NCI-H82 treated with DMSO at 0.1 percent for 48 hours (cell line): ENCODE measurements at regions not wholly inside any gene's neighbourhood (a gene's known extent, or its start where the extent isn't known, plus 50 kb on each side); places are given as distances from the start of the nearest gene placed in this dataset.

Experiments
- DNase-seq: peaks from one replicate; lab custom pipeline; 2025; ENCODE audit not compliant: unreplicated experiment; lab: John Stamatoyannopoulos, UW

- no peak for DNase-seq
These were observed 444.9 kb downstream of the DMAC1 start for GRCh38 chr9:7354704-7355103.

GRCh38 chr9:7348692-7349091 is 450.9 kb downstream of the DMAC1 start:
- DNase-seq = no peak

DNA sequence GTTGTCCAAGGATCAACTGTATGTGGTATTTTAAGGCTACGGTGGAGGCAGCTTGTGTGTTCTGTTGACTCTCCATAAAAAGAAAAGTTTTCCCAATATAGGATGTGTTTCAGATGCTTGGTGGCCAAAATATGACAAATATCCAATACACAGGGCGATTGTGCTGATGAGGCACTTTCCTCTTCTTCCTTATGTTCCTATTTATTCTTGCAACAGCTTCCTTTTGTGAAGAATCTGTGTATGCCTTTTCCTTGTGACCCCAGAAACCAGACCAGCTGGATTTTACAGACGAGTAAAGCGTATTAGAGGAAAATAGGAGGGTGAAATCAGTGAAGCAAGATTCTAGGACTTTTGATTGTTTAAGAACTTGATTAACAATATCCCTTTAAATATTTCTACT is 452.0 kb downstream of the DMAC1 start:
- DNase-seq = no peak

DNA sequence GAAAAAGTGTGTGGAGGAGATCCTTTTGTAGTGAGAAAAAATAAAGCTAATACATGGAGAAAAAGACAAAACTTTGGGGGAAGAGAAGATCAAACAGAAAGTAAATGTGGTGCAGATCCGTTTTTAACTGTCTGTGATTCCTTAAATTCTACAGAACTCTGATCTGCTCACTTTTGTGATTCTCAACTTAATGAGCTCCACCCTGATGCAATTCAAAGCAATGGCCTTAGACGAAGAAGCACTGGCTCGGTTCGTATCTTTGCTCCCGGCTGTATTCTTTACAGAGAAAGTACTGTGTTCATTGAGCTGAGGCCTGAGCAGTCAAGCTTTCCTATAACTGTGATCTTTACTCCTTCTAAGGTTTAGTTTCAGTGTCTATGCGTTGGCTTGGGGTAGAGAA is 453.4 kb downstream of the DMAC1 start:
- DNase-seq = no peak

DNA sequence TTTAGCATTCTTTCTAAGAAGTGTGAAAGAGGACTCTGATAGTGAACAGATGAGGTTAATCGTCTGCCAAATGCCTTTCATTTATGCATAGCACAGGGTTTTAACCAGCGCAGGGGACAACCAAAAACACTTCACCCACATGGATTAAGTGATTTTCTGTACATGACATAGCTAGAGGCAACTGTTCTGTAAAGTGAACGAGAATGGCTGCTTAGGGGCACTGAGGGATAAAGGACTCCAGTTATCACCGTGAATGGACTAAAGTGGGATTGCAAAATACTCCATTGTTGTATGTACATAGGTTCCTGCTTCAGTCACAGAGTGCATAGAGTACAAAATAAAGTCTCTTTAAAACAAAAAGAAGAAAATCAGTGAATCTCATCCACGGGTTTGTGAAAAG is 456.8 kb downstream of the DMAC1 start:
- DNase-seq = no peak

DNA sequence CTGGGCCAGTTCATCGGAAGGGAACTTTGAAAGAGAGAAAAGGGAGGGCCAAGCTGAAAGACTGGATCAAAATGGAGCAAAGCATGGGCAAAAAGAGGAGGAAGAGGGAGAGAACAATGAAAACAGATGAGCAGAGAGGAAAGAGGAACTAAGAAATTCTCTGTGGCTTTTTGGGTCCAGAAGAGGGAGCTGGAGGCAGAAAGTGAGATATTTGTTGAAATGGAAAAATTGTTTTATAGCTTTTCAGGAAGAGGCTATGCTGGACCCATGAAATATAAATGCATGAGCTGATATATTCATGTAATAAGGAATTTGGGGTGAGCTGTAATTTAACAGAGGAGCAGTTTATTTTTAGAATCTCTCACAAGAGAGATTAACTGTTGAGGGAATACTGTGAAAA is 457.3 kb downstream of the DMAC1 start:
- no peak for DNase-seq

- no peak for DNase-seq
These were observed 458.0 kb downstream of the DMAC1 start for GRCh38 chr9:7341571-7341970.

DNA sequence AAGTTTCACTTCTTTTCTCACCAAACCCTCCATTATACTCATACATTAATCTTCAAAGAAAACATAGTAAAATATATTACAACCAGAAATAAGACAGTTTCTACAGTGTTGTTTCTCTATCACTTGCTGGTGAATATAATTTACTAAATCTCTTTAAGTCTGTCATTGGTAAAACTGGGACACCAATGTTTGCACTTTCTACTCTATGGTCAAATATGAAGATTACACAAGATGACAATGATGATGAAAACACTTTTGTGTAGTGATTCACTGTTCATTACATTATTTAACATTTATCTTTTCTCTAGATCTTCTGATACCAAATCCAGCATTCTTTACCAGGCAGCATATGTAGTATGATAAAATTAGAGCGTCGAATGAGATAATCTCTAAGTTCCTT is 459.1 kb downstream of the DMAC1 start:
- no peak for DNase-seq

DNA sequence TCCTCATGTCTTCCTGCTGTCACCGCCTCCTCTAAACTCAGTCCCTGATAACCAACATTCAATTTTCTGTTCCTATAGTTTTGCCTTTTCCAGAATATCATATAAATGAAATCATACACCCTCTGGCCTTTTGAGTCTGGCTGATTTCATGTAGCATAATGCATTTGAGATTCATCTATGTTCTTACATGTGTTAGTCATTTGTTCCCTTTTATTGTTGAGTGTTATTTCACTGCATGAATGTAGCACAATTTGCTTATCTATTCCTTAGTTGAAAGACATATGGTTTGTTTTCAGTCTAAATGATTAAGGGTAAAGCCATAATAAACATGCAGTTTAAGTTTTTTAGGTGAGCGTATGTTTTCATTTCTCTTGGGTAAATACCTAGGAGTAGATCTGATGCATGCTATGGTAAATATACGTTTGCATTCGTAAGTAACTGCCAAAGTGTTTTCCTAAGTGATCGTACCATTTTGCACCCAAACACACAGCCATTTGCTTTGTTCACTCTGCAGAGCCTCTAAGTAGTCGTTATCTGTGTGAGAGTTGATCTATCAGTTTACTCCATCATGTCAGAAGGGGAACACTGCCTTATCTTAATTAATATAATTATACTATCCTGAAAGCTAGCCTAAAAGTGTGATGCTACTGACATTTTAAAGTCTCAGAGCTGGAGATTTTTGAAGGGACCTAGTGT is 460.8 kb downstream of the DMAC1 start:
- no peak for DNase-seq

GRCh38 chr9:7336356-7337065 is 463.1 kb downstream of the DMAC1 start:
- no peak for DNase-seq

GRCh38 chr9:7333719-7334118 is 465.9 kb downstream of the DMAC1 start:
- DNase-seq = no peak

- DNase-seq = no peak
These were observed 466.8 kb downstream of the DMAC1 start for GRCh38 chr9:7332780-7333179.

GRCh38 chr9:7328453-7328852 is 471.1 kb downstream of the DMAC1 start:
- DNase-seq = no peak

DNA sequence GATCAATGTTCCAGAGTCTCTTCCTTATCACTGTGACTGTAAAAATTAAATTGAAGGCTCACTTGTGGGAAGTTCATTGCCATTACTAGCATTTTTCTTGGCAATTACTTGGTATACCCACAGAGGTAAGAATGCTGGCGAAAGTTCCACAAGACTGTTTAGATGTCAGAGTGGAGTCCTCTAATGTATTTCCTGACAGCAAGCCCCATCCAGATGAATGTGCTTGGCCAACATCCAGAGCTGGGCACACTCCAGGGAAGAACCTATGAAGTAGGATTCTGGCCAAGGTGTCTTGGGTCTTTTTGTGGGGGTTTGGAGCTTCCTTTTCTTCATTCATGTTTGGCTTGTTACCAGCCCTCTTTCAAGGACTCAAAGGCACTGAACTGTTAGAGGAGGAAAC is 473.6 kb downstream of the DMAC1 start:
- no peak for DNase-seq

GRCh38 chr9:7324152-7324598 is 475.4 kb downstream of the DMAC1 start:
- no peak for DNase-seq

GRCh38 chr9:7320841-7321240 is 478.7 kb downstream of the DMAC1 start:
- DNase-seq = no peak

DNA sequence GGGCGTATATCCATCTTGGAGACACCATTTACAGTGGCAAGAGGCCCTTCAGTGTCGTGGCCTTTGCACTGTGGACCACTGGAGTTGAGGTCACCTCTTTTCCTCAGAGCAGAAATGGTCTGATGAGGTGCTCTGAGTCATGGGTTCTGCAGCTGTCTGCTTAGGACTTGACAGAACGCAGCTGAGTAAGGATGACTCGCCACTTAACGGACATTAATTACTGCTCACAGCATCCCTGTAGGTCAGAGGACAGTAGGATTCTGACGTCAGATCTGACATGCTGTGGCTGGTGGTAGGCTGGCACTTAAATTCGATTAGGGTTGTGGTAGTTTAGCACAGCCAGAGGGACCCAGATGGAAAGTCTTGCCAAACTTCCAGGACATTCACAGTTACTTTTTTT is 479.4 kb downstream of the DMAC1 start:
- no peak for DNase-seq

DNA sequence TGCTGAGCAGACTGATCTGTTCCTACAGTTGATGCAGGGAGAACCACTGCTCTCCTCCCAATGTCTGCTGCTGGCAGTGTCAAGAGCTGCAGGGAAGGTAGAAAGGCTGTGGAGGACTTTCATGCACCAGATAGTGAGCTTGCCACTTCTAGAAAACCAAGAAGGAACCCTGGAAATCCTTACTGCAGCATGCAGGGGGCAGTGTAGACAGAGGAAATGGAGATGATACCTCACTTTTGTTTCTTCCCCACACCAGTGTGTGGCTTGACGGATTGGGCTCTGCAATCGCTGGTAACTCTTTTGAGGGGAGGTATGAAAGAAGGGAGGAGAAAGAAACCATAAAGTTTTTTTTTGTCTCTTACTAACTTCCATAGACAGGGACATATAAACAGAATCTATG is 480.7 kb downstream of the DMAC1 start:
- DNase-seq = no peak

- no peak for DNase-seq
These were observed 482.6 kb downstream of the DMAC1 start for GRCh38 chr9:7316967-7317366.

DNA sequence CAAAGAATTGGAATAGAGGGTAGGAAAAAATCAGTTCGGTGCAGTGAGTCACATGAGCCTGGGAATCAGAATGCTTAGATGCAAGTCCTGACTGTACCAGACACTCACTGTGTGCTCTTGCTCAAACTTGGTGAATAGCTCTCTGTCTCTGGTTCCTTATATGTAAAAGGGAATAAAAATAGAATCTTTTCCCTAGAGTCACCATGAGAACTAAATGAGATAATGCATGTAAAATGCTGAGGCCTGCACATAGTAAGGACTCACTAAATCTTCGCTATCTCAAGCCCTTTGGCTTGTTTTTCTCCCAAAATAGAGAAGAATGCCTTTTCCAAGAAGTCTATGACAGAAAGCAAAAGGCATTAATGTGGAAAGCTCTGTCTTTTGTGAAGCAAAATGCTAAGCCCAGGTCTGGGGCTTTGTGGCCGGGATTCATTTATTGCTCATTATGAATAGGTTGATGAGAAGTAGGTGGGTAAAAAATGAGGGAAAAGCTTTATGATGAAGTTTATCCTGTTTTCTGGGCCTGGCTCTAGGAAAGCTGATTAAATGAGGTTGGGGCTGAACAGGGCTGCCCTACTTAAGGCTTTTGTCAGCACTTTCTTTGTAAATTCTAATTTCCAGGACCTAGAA is 483.3 kb downstream of the DMAC1 start:
- DNase-seq = no peak

DNA sequence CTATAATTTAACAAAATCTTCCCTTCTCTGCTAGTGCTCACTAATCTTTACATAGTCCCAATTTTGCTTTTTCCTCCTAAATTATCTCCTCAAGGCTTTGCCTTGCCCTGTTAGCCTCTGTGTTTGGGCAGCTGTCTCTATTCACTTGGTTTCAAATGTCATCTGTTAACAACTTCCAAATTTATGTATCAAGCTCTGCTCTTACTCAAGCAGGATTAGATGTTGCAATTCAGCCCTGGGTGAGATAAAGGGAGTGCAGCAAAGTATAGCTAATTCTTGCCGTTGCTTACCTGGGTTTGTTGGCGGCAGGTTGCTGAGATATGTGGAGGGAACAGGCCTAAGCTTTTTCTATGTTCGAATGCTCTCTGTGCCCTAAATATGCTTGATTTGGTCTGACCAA is 483.8 kb downstream of the DMAC1 start:
- no peak for DNase-seq

GRCh38 chr9:7315116-7315515 is 484.5 kb downstream of the DMAC1 start:
- no peak for DNase-seq
